Brain microvascular endothelial cell (primary cell): ENCODE measurements at regions not wholly inside any gene's neighbourhood (a gene's known extent, or its start where the extent isn't known, plus 50 kb on each side); places are given as distances from the start of the nearest gene placed in this dataset.

ENCODE experiments used
- DNase-seq: peaks from one replicate; pipeline ENCODE4 v3.0.0-alpha.2; 2020
- H3K27ac ChIP-seq: fragments of 250-450 bp; sonication (Bioruptor Pico); 2 replicates; pipeline ENCODE4 v1.5.1; 2020; ENCODE audit warnings: mild to moderate bottlenecking, moderate library complexity
- H3K27me3 ChIP-seq: fragments of 250-450 bp; sonication (Bioruptor Pico); replicated peaks from 2 replicates; pipeline ENCODE4 v1.5.1; 2020; ENCODE audit warnings: mild to moderate bottlenecking
- H3K36me3 ChIP-seq: fragments of 250-450 bp; sonication (Bioruptor Pico); replicated peaks from 2 replicates; pipeline ENCODE4 v1.5.1; 2020; ENCODE audit warnings: mild to moderate bottlenecking
- H3K4me3 ChIP-seq: 2 replicates; pipeline ENCODE4 v1.5.1; 2011; ENCODE audit warnings: low read depth, mild to moderate bottlenecking, control low read depth, low read length, moderate library complexity
- in situ Hi-C: cut with HindIII; loops from 2 replicates; pipeline ENCODE4 v1.10.0; 2017; ENCODE audit warnings: low sequenced_read_pairs, low pct_ligation_motif_present
- TF ChIP-seq, protein P1 (sequence below): IDR thresholded peaks from 2 replicates; pipeline ENCODE4 v1.5.1; 2011; ENCODE audit warnings: low read depth, mild to moderate bottlenecking, moderate library complexity, low read length, control low read depth, inconsistent platforms; ENCODE audit errors: missing control alignments

DNA sequence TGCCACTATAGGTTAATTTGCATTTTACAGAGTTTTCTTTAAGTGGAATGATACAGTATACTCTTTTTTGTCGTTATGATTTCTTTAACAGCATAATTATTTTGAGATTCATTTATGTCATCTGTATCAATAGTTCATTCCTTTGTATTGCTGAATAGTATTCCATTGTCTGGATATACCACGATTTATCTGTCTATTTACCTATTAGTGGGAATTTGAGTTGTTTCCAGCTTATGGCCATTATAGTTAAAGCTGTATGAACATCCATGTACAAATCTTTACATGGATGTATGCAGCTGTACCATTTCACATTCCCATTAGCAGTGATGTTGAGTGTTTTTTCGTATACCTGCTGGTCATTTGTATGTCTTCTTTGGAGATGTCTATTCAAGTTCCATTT, 163.9 kb downstream of the ETNK1 start:
- H3K4me3 ChIP-seq: no peak overlapping the region
- TF ChIP-seq, protein P1, sequence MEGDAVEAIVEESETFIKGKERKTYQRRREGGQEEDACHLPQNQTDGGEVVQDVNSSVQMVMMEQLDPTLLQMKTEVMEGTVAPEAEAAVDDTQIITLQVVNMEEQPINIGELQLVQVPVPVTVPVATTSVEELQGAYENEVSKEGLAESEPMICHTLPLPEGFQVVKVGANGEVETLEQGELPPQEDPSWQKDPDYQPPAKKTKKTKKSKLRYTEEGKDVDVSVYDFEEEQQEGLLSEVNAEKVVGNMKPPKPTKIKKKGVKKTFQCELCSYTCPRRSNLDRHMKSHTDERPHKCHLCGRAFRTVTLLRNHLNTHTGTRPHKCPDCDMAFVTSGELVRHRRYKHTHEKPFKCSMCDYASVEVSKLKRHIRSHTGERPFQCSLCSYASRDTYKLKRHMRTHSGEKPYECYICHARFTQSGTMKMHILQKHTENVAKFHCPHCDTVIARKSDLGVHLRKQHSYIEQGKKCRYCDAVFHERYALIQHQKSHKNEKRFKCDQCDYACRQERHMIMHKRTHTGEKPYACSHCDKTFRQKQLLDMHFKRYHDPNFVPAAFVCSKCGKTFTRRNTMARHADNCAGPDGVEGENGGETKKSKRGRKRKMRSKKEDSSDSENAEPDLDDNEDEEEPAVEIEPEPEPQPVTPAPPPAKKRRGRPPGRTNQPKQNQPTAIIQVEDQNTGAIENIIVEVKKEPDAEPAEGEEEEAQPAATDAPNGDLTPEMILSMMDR: no peak
- H3K27me3 ChIP-seq: no peaks in the 10 kb centered on the region
- no peaks in the 10 kb centered on the region for H3K36me3 ChIP-seq
- no peak for DNase-seq
- in situ Hi-C loops: no loop called here
- no peak overlapping the region for H3K27ac ChIP-seq

DNA sequence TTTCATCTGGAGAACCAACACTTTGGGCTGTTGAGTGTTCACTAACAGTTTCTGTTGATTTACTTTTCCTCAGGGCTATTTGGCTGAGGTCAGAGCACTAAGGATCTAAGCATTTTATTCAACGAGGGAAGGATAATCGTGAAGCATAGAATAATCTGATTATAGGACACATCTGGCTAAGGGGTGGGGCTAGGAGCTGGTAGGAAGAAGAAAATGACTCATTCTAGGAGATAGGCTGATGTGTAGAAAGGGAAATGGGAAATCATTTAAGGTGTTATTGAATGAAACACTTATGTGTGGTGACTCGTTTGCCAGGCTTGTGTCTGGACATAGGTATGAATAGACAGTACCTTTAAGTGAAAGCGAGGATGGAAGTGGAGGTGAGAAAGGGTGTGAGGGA, 167.2 kb downstream of the ETNK1 start:
- Histone ChIP-seq H3K27me3 (no peaks in the 10 kb centered on the region), H3K27ac (no peak overlapping the region), H3K36me3 (no peaks in the 10 kb centered on the region), H3K4me3 (no peak overlapping the region)
- in situ Hi-C loops: no loop called here
- no peak for DNase-seq
- TF ChIP-seq, protein P1: no peak

DNA sequence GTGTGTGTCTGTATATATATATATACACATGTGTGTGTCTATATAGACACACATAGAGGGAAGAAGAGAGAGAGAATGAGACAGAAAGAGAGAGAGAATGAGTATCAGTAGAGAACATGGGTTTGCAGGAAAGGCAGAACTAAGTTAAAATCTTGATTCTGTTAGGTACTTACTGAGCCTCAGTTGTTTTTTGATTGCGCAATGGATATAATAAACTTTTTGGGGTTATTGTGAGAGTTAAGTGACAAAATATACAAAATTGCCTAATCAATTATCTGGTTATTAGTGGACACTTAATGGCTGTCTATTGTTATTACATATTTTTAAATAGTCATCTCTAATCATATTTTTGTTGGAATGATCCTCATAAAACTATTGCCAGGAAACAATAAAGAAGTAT, 169.0 kb downstream of the ETNK1 start:
- in situ Hi-C loops: no loop called here

DNA sequence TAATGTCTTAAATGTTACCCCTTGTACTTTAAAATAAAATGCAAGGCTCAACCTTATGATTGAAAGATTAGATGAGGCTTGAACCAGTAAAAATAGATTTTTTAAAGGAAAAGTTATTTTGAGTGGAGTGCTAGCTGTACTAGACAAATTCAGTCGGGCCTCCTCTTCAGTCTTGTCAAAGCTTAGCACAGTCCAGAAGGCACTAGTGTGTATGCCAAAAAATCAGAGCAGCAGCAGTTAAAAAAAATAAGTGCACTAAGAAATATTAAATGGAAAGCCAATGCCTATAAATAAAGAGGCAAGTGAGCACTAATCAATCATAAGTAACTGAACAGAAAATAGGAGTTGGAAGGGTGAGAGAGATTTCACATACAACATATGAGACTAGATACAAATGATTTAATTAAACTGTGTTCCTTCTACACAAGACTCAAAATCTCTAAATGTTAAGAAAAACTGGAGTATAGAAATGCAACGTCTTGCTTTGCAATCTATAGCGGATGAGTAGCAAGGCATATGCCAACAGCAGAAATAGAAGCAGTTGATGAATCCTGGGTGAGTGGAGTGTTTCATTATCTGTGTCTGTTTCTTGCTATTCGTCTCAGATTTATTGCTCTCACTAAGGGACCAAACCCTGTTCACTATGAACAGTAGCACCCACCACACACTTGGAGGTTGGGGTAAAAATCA, 172.1 kb downstream of the ETNK1 start:
- in situ Hi-C loops: no loop called here
- no peaks in the 10 kb centered on the region for H3K27me3 ChIP-seq
- no peak overlapping the region for H3K4me3 ChIP-seq
- H3K36me3 ChIP-seq: no peaks in the 10 kb centered on the region
- H3K27ac ChIP-seq: no peak overlapping the region
- no peak for DNase-seq
- TF ChIP-seq, protein P1: no peak

More for the DNA sequence above, 169.0 kb downstream of the ETNK1 start:
- TF ChIP-seq, protein P1: no peak
- Histone ChIP-seq H3K27me3 (no peaks in the 10 kb centered on the region), H3K27ac (no peak overlapping the region), H3K36me3 (no peaks in the 10 kb centered on the region), H3K4me3 (no peak overlapping the region)
- no peak for DNase-seq

DNA sequence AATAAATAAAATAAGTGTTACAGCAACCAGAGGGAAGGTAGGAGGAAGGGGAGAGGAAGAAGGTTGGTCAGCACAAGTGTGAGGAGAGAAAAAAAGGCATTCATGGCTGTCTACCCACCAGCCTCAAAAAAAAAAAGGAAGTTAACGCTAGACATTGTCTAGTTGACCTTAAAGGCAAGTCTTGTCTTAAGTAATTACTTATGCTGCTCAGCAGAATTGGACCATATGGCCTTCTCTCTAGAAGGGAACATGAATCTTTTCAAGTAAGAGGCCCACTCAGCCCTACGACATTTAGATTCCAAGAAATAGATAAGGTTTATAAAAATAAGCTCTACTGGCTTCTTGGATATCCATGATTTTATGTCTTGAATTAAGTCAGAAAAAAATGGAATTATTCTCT, 172.7 kb downstream of the ETNK1 start:
- H3K27ac ChIP-seq: no peak overlapping the region

More for the DNA sequence above, 172.7 kb downstream of the ETNK1 start:
- H3K27me3 ChIP-seq: no peaks in the 10 kb centered on the region
- H3K36me3 ChIP-seq: no peaks in the 10 kb centered on the region
- in situ Hi-C loops: no loop called here
- no peak for DNase-seq
- TF ChIP-seq, protein P1: no peak
- no peak overlapping the region for H3K4me3 ChIP-seq
